ENCODE measurements at regions not wholly inside any gene's neighbourhood (a gene's known extent, or its start where the extent isn't known, plus 50 kb on each side); places are given as distances from the start of the nearest gene placed in this dataset.
A peak's percentile ranks its signal among the peaks of the same experiment; 100 is the strongest.

GRCh38 chr2:8277921-8278571 lies 403.8 kb upstream of the ID2 start:
- no peak for DNase-seq

GRCh38 chr2:8278709-8279354 lies 403.0 kb upstream of the ID2 start:
- DNase-seq = no peak

GRCh38 chr2:8279506-8279905 lies 402.4 kb upstream of the ID2 start:
- DNase-seq = no peak

- DNase-seq = no peak
These were observed 400.6 kb upstream of the ID2 start for GRCh38 chr2:8281234-8281633.

GRCh38 chr2:8281950-8282857 lies 399.7 kb upstream of the ID2 start:
- no peak for DNase-seq

GRCh38 chr2:8282858-8283252 lies 399.0 kb upstream of the ID2 start:
- DNase-seq = no peak

GRCh38 chr2:8285081-8285480 lies 396.8 kb upstream of the ID2 start:
- no peak for DNase-seq

GRCh38 chr2:8285898-8286297 lies 396.0 kb upstream of the ID2 start:
- no peak for DNase-seq

GRCh38 chr2:8288206-8288605 lies 393.6 kb upstream of the ID2 start:
- DNase-seq = no peak

GRCh38 chr2:8289111-8289510 lies 392.7 kb upstream of the ID2 start:
- DNase-seq = no peak

GRCh38 chr2:8290771-8291352 lies 391.0 kb upstream of the ID2 start:
- no peak for DNase-seq

GRCh38 chr2:8296306-8296705 lies 385.6 kb upstream of the ID2 start:
- DNase-seq = peak; percentile 22

GRCh38 chr2:8297376-8298231 lies 384.3 kb upstream of the ID2 start:
- DNase-seq = no peak

GRCh38 chr2:8298783-8299182 lies 383.1 kb upstream of the ID2 start:
- no peak for DNase-seq

GRCh38 chr2:8300216-8300615 lies 381.6 kb upstream of the ID2 start:
- DNase-seq = no peak

- DNase-seq = no peak
These were observed 381.0 kb upstream of the ID2 start for GRCh38 chr2:8300905-8301304.

- peak; percentile 72 for DNase-seq
These were observed 378.5 kb upstream of the ID2 start for GRCh38 chr2:8303322-8303832.

- DNase-seq = no peak
These were observed 376.8 kb upstream of the ID2 start for GRCh38 chr2:8304821-8305766.

GRCh38 chr2:8306530-8307351 lies 375.1 kb upstream of the ID2 start:
- DNase-seq = peak; percentile 13

- no peak for DNase-seq
These were observed 374.2 kb upstream of the ID2 start for GRCh38 chr2:8307606-8308180.
